ENCODE measurements at regions not wholly inside any gene's neighbourhood (a gene's known extent, or its start where the extent isn't known, plus 50 kb on each side); places are given as distances from the start of the nearest gene placed in this dataset.

GRCh38 chr4:123747016-123747415 lies 350.4 kb downstream of the SPRY1 start:
- no peak for DNase-seq (ENCODE audit: low spot score)

GRCh38 chr4:123748806-123749205 lies 352.2 kb downstream of the SPRY1 start:
- DNase-seq (ENCODE audit: low spot score), result no peak

- DNase-seq (ENCODE audit: low spot score), result no peak
Measured at GRCh38 chr4:123749383-123749782, 352.8 kb downstream of the SPRY1 start.

- no peak for DNase-seq (ENCODE audit: low spot score)
Measured at GRCh38 chr4:123750044-123750443, 353.4 kb downstream of the SPRY1 start.

GRCh38 chr4:123755655-123756054 lies 359.1 kb downstream of the SPRY1 start:
- DNase-seq (ENCODE audit: low spot score), result no peak

- no peak for DNase-seq (ENCODE audit: low spot score)
Measured at GRCh38 chr4:123767806-123768205, 371.2 kb downstream of the SPRY1 start.

- no peak for DNase-seq (ENCODE audit: low spot score)
Measured at GRCh38 chr4:123770884-123771283, 374.3 kb downstream of the SPRY1 start.

- no peak for DNase-seq (ENCODE audit: low spot score)
Measured at GRCh38 chr4:123776267-123776666, 379.7 kb downstream of the SPRY1 start.

- no peak for DNase-seq (ENCODE audit: low spot score)
Measured at GRCh38 chr4:123777373-123777772, 380.8 kb downstream of the SPRY1 start.

GRCh38 chr4:123783151-123783790 lies 386.7 kb downstream of the SPRY1 start:
- DNase-seq (ENCODE audit: low spot score), result no peak

- DNase-seq (ENCODE audit: low spot score), result no peak
Measured at GRCh38 chr4:123783921-123784320, 387.3 kb downstream of the SPRY1 start.

- DNase-seq (ENCODE audit: low spot score), result no peak
Measured at GRCh38 chr4:123784626-123785025, 388.0 kb downstream of the SPRY1 start.

- no peak for DNase-seq (ENCODE audit: low spot score)
Measured at GRCh38 chr4:123785538-123785937, 388.9 kb downstream of the SPRY1 start.

GRCh38 chr4:123786163-123786915 lies 389.7 kb downstream of the SPRY1 start:
- DNase-seq (ENCODE audit: low spot score), result no peak

GRCh38 chr4:123786920-123787319 lies 390.3 kb downstream of the SPRY1 start:
- no peak for DNase-seq (ENCODE audit: low spot score)

- DNase-seq (ENCODE audit: low spot score), result no peak
Measured at GRCh38 chr4:123787512-123788080, 391.0 kb downstream of the SPRY1 start.

- DNase-seq (ENCODE audit: low spot score), result no peak
Measured at GRCh38 chr4:123788577-123788976, 392.0 kb downstream of the SPRY1 start.

- DNase-seq (ENCODE audit: low spot score), result no peak
Measured at GRCh38 chr4:123790681-123791080, 394.1 kb downstream of the SPRY1 start.

- DNase-seq (ENCODE audit: low spot score), result no peak
Measured at GRCh38 chr4:123802082-123802645, 405.6 kb downstream of the SPRY1 start.

- no peak for DNase-seq (ENCODE audit: low spot score)
Measured at GRCh38 chr4:123802933-123803332, 406.3 kb downstream of the SPRY1 start.

- no peak for DNase-seq (ENCODE audit: low spot score)
Measured at GRCh38 chr4:123804196-123804721, 407.7 kb downstream of the SPRY1 start.

GRCh38 chr4:123806056-123806455 lies 409.5 kb downstream of the SPRY1 start:
- no peak for DNase-seq (ENCODE audit: low spot score)

GRCh38 chr4:123807187-123807586 lies 410.6 kb downstream of the SPRY1 start:
- DNase-seq (ENCODE audit: low spot score), result no peak
